Activated CD4-positive, alpha-beta T cell treated with anti-CD3 and anti-CD28 coated beads for 36 hours (primary cell): ENCODE measurements at regions not wholly inside any gene's neighbourhood (a gene's known extent, or its start where the extent isn't known, plus 50 kb on each side); places are given as distances from the start of the nearest gene placed in this dataset.

Experiments used
- ATAC-seq: fragments of 200-7000 bp; cut with Tn5 transposase; one replicate; pipeline ENCODE4 v1.10.0; 2021; ENCODE audit warnings: mild to moderate bottlenecking, moderate library complexity
- CTCF ChIA-PET: fragments of 350-600 bp; sonication (Branson Sonifier 250); formaldehyde crosslinking; loops from one replicate; lab custom pipeline; 2021; ENCODE audit warnings: antibody characterized with exemption; lab: Charles Lee
- POLR2A ChIA-PET: fragments of 350-600 bp; sonication (Branson Sonifier 250); formaldehyde crosslinking; loops from one replicate; lab custom pipeline; 2021; ENCODE audit warnings: antibody characterized with exemption, inconsistent platforms; lab: Charles Lee
- DNase-seq: peaks from one replicate; pipeline ENCODE4 v3.0.0-alpha.2; 2020
- H3K27ac Mint-ChIP-seq: one replicate; pipeline ENCODE4 v1.8.0; 2021; ENCODE audit warnings: mixed read lengths
- H3K27me3 Mint-ChIP-seq: one replicate; pipeline ENCODE4 v1.8.0; 2021; ENCODE audit warnings: mixed read lengths
- H3K36me3 Mint-ChIP-seq: one replicate; pipeline ENCODE4 v1.8.0; 2021; ENCODE audit warnings: low read depth, mixed read lengths
- H3K4me1 Mint-ChIP-seq: one replicate; pipeline ENCODE4 v1.8.0; 2021; ENCODE audit warnings: mixed read lengths
- H3K4me3 Mint-ChIP-seq: one replicate; pipeline ENCODE4 v1.8.0; 2021; ENCODE audit warnings: mild to moderate bottlenecking, moderate library complexity, mixed read lengths
- H3K9me3 Mint-ChIP-seq: one replicate; pipeline ENCODE4 v1.8.0; 2021; ENCODE audit warnings: low read depth, mixed read lengths
- intact Hi-C, 2 experiments: fragments of 100-400 bp; cut with DNase I in 1 of 2; cut with micrococcal nuclease in 1 of 2; formaldehyde crosslinking; loops; one replicate each; pipeline versions ENCODE4 v1.14.2 to v1.15.1; 2022 to 2024; cut with DNase I, micrococcal nuclease

GRCh38 chr9:118473521-118473920, 769.3 kb downstream of the TLR4 start:
- Mint-ChIP-seq H3K4me1 (no peaks in the 10 kb centered on the region), H3K36me3 (no peaks in the 10 kb centered on the region), H3K27ac (no peak overlapping the region), H3K4me3 (no peak overlapping the region), H3K27me3 (no peaks in the 10 kb centered on the region), H3K9me3 (peaks cover 6% of the 10 kb centered on the region)
- ATAC-seq: no peak
- ChIA-PET POLR2A (no interaction called here), CTCF (no interaction called here)
- DNase-seq: no peak
- intact Hi-C loops: no loop called here

- H3K27ac Mint-ChIP-seq: no peak overlapping the region
- peaks cover 4% of the 10 kb centered on the region for H3K9me3 Mint-ChIP-seq
- no peaks in the 10 kb centered on the region for H3K36me3 Mint-ChIP-seq
- no peak overlapping the region for H3K4me3 Mint-ChIP-seq
- intact Hi-C loops: no loop called here
- ATAC-seq (no peak), DNase-seq (no peak)
- no peaks in the 10 kb centered on the region for H3K4me1 Mint-ChIP-seq
- POLR2A ChIA-PET: no interaction called here
- CTCF ChIA-PET: interaction anchor here (0.7 kb wide), 1 partner anchor 19 kb away, joined by 5 read pairs; no protein-coding TSS in a partner anchor
- no peaks in the 10 kb centered on the region for H3K27me3 Mint-ChIP-seq
These were observed 774.5 kb downstream of the TLR4 start for GRCh38 chr9:118478752-118479151.

GRCh38 chr9:118482306-118482705, 778.1 kb downstream of the TLR4 start:
- Mint-ChIP-seq H3K4me3 (no peak overlapping the region), H3K27ac (no peak overlapping the region), H3K27me3 (no peaks in the 10 kb centered on the region), H3K36me3 (no peaks in the 10 kb centered on the region), H3K4me1 (no peaks in the 10 kb centered on the region), H3K9me3 (no peaks in the 10 kb centered on the region)
- no peak for DNase-seq
- intact Hi-C loops: no loop called here
- ATAC-seq: no peak
- ChIA-PET CTCF (no interaction called here), POLR2A (no interaction called here)

DNA sequence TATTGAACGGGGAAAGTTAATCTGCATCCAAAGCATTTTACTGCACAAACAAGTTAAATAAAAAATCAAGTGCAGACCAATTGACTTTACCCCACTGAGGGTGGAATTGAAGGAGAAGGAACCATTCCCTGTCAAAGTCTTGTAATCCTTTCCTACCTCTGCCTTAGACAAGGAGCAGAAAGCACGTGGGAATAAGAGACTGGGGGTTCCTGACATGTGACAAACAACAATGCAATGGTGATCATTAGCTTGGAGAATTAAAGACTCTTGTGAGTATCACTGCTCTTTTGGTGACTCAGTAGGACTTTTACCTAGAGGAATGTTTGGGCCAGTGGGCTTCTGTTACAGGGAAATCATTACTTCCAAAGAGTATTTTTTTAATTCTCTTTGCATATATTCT, 779.5 kb downstream of the TLR4 start:
- DNase-seq (no peak), ATAC-seq (no peak)
- Mint-ChIP-seq H3K4me1 (no peaks in the 10 kb centered on the region), H3K27ac (no peak overlapping the region), H3K9me3 (no peaks in the 10 kb centered on the region), H3K4me3 (no peak overlapping the region), H3K27me3 (no peaks in the 10 kb centered on the region), H3K36me3 (no peaks in the 10 kb centered on the region)
- POLR2A ChIA-PET: no interaction called here
- intact Hi-C loops: no loop called here
- CTCF ChIA-PET: no interaction called here

- Mint-ChIP-seq H3K27ac (no peak overlapping the region), H3K4me3 (no peak overlapping the region), H3K9me3 (peaks cover 22% of the 10 kb centered on the region), H3K27me3 (no peaks in the 10 kb centered on the region), H3K4me1 (no peaks in the 10 kb centered on the region), H3K36me3 (no peaks in the 10 kb centered on the region)
- ChIA-PET CTCF (no interaction called here), POLR2A (no interaction called here)
- intact Hi-C loops: no loop called here
- no peak for ATAC-seq
- DNase-seq: no peak
These were observed 799.0 kb downstream of the TLR4 start for GRCh38 chr9:118503236-118503635.

DNA sequence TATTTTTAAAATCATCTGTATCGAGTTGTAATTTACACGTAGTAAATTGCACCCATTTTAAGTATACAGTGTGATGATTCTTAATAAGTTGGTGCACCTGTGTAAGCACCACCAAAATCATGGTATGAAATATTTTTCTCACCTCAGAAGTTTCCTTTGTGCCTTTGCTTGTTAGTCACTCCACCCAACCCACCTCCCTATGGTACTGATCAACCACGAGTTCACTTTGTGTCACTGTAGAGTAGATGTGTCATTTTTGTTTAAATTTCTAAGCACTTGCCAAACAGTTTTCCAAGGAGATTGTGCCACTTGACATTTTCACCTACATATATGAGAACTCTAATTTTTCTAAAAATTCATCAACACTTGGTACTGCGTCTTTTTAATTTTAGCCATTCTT, 806.5 kb downstream of the TLR4 start:
- ChIA-PET CTCF (no interaction called here), POLR2A (no interaction called here)
- Mint-ChIP-seq H3K4me1 (no peaks in the 10 kb centered on the region), H3K36me3 (no peaks in the 10 kb centered on the region), H3K9me3 (peaks cover 7% of the 10 kb centered on the region), H3K27me3 (no peaks in the 10 kb centered on the region), H3K4me3 (no peak overlapping the region), H3K27ac (no peak overlapping the region)
- DNase-seq: no peak
- intact Hi-C loops: no loop called here
- no peak for ATAC-seq

DNA sequence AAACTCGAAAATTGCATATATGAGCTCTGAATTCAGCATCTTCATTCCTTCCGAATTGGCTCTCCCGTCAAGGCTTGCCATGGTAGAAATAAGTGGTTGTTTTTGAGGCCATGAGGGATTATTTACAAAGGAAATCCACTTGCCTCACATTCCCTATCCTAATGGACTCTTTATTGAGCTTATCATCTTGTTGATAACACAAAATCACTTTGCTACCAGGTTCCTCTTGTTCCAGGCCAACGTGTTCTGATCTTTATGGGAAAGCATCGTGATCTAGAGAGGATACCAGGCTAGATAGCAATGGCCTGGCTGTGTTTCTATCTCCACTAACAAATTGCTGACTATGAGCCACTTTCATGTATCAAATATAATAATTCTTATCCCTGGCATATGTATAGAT, 811.7 kb downstream of the TLR4 start:
- no peaks in the 10 kb centered on the region for H3K27me3 Mint-ChIP-seq
- ChIA-PET CTCF (no interaction called here), POLR2A (no interaction called here)
- H3K27ac Mint-ChIP-seq: no peak overlapping the region
- no peaks in the 10 kb centered on the region for H3K9me3 Mint-ChIP-seq
- H3K4me3 Mint-ChIP-seq: no peak overlapping the region
- ATAC-seq (no peak), DNase-seq (no peak)
- no peaks in the 10 kb centered on the region for H3K36me3 Mint-ChIP-seq
- no peaks in the 10 kb centered on the region for H3K4me1 Mint-ChIP-seq
- intact Hi-C loops: no loop called here

GRCh38 chr9:118521261-118521660, 817.1 kb downstream of the TLR4 start:
- ATAC-seq (no peak), DNase-seq (no peak)
- H3K4me1 Mint-ChIP-seq: no peaks in the 10 kb centered on the region
- no peaks in the 10 kb centered on the region for H3K27me3 Mint-ChIP-seq
- H3K27ac Mint-ChIP-seq: no peak overlapping the region
- H3K36me3 Mint-ChIP-seq: no peaks in the 10 kb centered on the region
- H3K4me3 Mint-ChIP-seq: no peak overlapping the region
- peaks cover 2% of the 10 kb centered on the region for H3K9me3 Mint-ChIP-seq
- CTCF ChIA-PET: no interaction called here
- POLR2A ChIA-PET: no interaction called here
- intact Hi-C loops: no loop called here

GRCh38 chr9:118522093-118523028, 818.2 kb downstream of the TLR4 start:
- DNase-seq (peak; percentile 50), ATAC-seq (peak; percentile 39)
- CTCF ChIA-PET: no interaction called here
- no peak overlapping the region for H3K27ac Mint-ChIP-seq
- H3K4me1 Mint-ChIP-seq: no peaks in the 10 kb centered on the region
- intact Hi-C loops: no loop called here
- H3K36me3 Mint-ChIP-seq: no peaks in the 10 kb centered on the region
- H3K4me3 Mint-ChIP-seq: no peak overlapping the region
- H3K9me3 Mint-ChIP-seq: peaks cover 3% of the 10 kb centered on the region
- no peaks in the 10 kb centered on the region for H3K27me3 Mint-ChIP-seq
- POLR2A ChIA-PET: no interaction called here

DNA sequence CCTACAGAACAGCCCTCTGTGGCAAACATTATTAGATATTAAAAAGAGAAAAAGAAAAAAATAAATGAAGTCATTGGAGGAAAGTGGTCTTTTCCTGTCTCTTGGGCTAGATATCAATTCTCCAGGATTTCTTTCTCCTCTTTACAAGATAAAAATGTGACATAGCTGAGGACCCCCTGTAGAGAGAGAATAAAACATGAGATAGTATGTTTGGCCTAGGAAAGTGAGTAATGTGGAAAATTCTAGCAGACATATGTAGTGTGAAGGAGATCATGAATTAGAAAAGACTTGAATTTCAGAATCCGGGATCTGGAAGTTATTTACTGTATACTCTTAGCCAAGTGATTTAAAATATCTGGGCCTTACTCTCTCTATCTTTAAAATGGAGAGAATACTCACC, 823.1 kb downstream of the TLR4 start:
- Mint-ChIP-seq H3K27me3 (no peaks in the 10 kb centered on the region), H3K9me3 (peaks cover 3% of the 10 kb centered on the region), H3K36me3 (no peaks in the 10 kb centered on the region), H3K4me1 (no peaks in the 10 kb centered on the region), H3K4me3 (no peak overlapping the region), H3K27ac (no peak overlapping the region)
- ATAC-seq: no peak
- CTCF ChIA-PET: interaction anchor here (0.6 kb wide), 1 partner anchor 286 kb away, joined by 3 read pairs; no protein-coding TSS in a partner anchor
- intact Hi-C loops: no loop called here
- POLR2A ChIA-PET: no interaction called here
- no peak for DNase-seq

- Mint-ChIP-seq H3K4me3 (no peak overlapping the region), H3K9me3 (peaks cover 3% of the 10 kb centered on the region), H3K27ac (no peak overlapping the region), H3K36me3 (no peaks in the 10 kb centered on the region), H3K27me3 (no peaks in the 10 kb centered on the region), H3K4me1 (no peaks in the 10 kb centered on the region)
- intact Hi-C loops: no loop called here
- POLR2A ChIA-PET: no interaction called here
- ATAC-seq (no peak), DNase-seq (no peak)
- CTCF ChIA-PET: interaction anchor here (1.2 kb wide), 1 partner anchor 10 kb away, joined by 3 read pairs; no protein-coding TSS in a partner anchor
These were observed 825.0 kb downstream of the TLR4 start for GRCh38 chr9:118529210-118529609.

- POLR2A ChIA-PET: no interaction called here
- Mint-ChIP-seq H3K9me3 (peaks cover 2% of the 10 kb centered on the region), H3K36me3 (no peaks in the 10 kb centered on the region), H3K4me1 (no peaks in the 10 kb centered on the region), H3K27me3 (no peaks in the 10 kb centered on the region), H3K4me3 (no peak overlapping the region), H3K27ac (no peak overlapping the region)
- DNase-seq: no peak
- CTCF ChIA-PET: interaction anchor here (1.2 kb wide), 1 partner anchor 10 kb away, joined by 3 read pairs; no protein-coding TSS in a partner anchor
- ATAC-seq: no peak
- intact Hi-C loops: no loop called here
These were observed 825.5 kb downstream of the TLR4 start for GRCh38 chr9:118529624-118530214.
